MM.1S (cell line): ENCODE measurements at regions not wholly inside any gene's neighbourhood (a gene's known extent, or its start where the extent isn't known, plus 50 kb on each side); places are given as distances from the start of the nearest gene placed in this dataset.
A peak's percentile ranks its signal among the peaks of the same experiment; 100 is the strongest.

ENCODE experiments used
- CTCF ChIP-seq: fragments of 300-600 bp; sonication (generic); IDR thresholded peaks from 2 replicates; pipeline ENCODE4 v1.5.1; 2016; ENCODE audit warnings: antibody characterized with exemption, low read length, mixed read lengths
- EZH2 ChIP-seq: fragments of 300-600 bp; sonication (generic); optimal IDR thresholded peaks from 2 replicates; pipeline ENCODE3; 2017; ENCODE audit warnings: low read depth, mild to moderate bottlenecking, antibody characterized with exemption, low read length, mixed read lengths
- EZH2phosphoT487 ChIP-seq: fragments of 300-600 bp; sonication (generic); IDR thresholded peaks from 2 replicates; pipeline ENCODE4 v1.6.1; 2018; ENCODE audit warnings: antibody characterized with exemption, low read length

- TF ChIP-seq CTCF = peak; percentile 87
- TF ChIP-seq EZH2 = no peak
- no peak for TF ChIP-seq EZH2phosphoT487
These were observed 70.7 kb upstream of the E2F8 start for GRCh38 chr11:19311308-19312030.
